RWPE2 (cell line): ENCODE measurements at regions not wholly inside any gene's neighbourhood (a gene's known extent, or its start where the extent isn't known, plus 50 kb on each side); places are given as distances from the start of the nearest gene placed in this dataset.

Source experiments
- ATAC-seq: fragments of 200-7000 bp; cut with Tn5 transposase; 3 replicates; pipeline ENCODE4 v1.9.1; 2021; ENCODE audit warnings: low read depth
- DNase-seq: peaks from one replicate; pipeline ENCODE4 v3.0.0-alpha.2; 2020; ENCODE audit warnings: low spot score
- H3K27ac ChIP-seq: fragments of 450-650 bp; 2 replicates; pipeline ENCODE4 v1.5.1; 2017; ENCODE audit warnings: mild to moderate bottlenecking; ENCODE audit not compliant: poor library complexity, severe bottlenecking
- H3K27me3 ChIP-seq: fragments of 250-450 bp; sonication (Bioruptor Pico); 2 replicates; pipeline ENCODE4 v1.5.1; 2021; ENCODE audit warnings: mild to moderate bottlenecking, moderate library complexity; ENCODE audit not compliant: insufficient read depth, poor library complexity, severe bottlenecking
- H3K36me3 ChIP-seq: fragments of 250-450 bp; sonication (Bioruptor Pico); 2 replicates; pipeline ENCODE4 v1.5.1; 2020; ENCODE audit warnings: low read depth, mild to moderate bottlenecking, moderate library complexity
- H3K4me1 ChIP-seq: fragments of 250-450 bp; sonication (Bioruptor Pico); 2 replicates; pipeline ENCODE4 v1.5.1; 2021; ENCODE audit warnings: mild to moderate bottlenecking, moderate library complexity; ENCODE audit not compliant: insufficient read depth, poor library complexity, severe bottlenecking
- H3K4me3 ChIP-seq: fragments of 250-450 bp; sonication (Bioruptor Pico); 2 replicates; pipeline ENCODE4 v1.5.1; 2021; ENCODE audit warnings: mild to moderate bottlenecking, moderate library complexity; ENCODE audit not compliant: severe bottlenecking
- H3K9me3 ChIP-seq: fragments of 250-450 bp; sonication (Bioruptor Pico); 2 replicates; pipeline ENCODE4 v1.5.1; 2021; ENCODE audit warnings: mild to moderate bottlenecking, moderate library complexity; ENCODE audit not compliant: severe bottlenecking
- TF ChIP-seq, protein P1 (sequence below): fragments of 450-650 bp; IDR thresholded peaks from one replicate; pipeline ENCODE4 v1.5.1; 2017; ENCODE audit warnings: mild to moderate bottlenecking, moderate library complexity; ENCODE audit not compliant: poor library complexity, severe bottlenecking

DNA sequence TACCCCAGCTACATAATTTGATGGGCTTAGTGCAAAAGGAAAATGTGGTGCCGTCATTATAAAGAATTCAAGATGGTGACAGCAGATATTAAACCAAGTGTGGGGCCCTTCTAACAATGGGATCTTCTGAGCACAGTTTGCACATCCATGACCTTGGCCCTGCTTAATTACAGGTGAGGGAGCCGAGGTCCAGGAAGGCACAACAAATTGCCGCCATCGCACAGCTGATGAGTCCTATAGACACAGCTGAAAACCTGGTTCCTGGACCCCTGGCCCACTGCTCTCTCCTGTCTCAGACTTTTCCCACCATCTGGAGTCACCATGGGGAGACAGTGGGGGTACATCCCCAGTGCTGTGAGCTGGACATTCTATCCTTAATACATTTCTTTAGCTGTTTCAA, 95.8 kb upstream of the MAP4K3 start:
- Histone ChIP-seq H3K9me3 (no peaks in the 10 kb centered on the region), H3K27ac (no peak overlapping the region), H3K27me3 (no peaks in the 10 kb centered on the region), H3K36me3 (no peaks in the 10 kb centered on the region), H3K4me3 (no peak overlapping the region), H3K4me1 (peaks cover 24% of the 10 kb centered on the region)
- TF ChIP-seq, protein P1, sequence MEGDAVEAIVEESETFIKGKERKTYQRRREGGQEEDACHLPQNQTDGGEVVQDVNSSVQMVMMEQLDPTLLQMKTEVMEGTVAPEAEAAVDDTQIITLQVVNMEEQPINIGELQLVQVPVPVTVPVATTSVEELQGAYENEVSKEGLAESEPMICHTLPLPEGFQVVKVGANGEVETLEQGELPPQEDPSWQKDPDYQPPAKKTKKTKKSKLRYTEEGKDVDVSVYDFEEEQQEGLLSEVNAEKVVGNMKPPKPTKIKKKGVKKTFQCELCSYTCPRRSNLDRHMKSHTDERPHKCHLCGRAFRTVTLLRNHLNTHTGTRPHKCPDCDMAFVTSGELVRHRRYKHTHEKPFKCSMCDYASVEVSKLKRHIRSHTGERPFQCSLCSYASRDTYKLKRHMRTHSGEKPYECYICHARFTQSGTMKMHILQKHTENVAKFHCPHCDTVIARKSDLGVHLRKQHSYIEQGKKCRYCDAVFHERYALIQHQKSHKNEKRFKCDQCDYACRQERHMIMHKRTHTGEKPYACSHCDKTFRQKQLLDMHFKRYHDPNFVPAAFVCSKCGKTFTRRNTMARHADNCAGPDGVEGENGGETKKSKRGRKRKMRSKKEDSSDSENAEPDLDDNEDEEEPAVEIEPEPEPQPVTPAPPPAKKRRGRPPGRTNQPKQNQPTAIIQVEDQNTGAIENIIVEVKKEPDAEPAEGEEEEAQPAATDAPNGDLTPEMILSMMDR: no peak
- no peak for ATAC-seq
- DNase-seq: no peak

DNA sequence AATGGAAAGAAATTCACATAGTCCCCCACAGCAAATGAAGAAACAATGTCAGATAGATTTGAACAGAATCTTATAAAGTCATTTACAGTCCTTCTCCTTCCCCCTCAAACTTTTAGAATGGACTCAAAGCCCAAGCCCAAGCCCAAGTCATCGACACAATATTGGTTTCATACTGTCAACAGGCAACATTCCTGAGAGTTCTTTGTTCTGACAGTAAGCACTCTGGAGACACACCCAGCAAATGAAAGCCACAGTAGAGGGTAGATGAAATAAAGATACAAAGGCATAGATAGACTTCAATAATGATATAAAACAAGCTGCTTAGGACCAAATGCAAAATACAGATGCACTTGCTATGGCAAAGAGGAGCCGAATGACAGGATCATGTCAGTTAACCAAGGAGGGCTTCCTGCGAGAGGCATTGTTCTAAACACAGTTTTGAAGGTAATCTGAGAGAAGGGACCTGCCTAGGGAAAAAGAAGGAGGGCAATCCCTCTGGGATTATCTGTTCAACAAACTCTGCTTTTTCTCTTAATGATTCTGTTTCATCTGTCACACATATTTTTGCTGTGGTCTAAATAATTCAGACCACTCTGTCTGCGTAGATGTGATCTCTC, 97.1 kb upstream of the MAP4K3 start:
- TF ChIP-seq, protein P1: no peak
- no peak for DNase-seq
- peaks cover 24% of the 10 kb centered on the region for H3K4me1 ChIP-seq

DNA sequence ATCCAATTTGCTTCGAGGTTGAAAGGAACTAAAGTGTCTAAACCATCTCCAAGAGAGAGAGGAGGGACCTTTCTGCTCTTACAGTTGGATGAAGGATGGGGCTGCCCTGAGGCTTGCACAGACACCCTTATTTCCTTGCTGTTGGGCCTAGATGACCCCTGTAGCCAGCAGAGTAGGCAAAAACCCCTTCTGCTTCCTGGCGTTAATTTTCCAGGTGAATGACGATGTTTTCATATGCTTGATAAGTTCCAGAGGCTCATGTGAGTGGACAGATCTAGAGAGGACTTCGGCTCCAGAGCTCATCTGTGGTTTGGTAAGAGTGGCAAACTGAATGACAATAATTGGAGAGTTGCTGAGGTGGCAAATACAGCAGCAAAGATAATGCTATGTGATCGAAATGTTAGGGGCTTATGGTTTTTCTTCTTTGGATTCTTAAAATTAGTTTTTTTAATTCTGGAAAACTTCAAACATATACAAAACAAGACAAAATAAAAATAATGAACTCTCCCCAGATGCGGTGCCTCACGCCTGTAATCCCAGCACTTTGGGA, 98.6 kb upstream of the MAP4K3 start:
- no peaks in the 10 kb centered on the region for H3K36me3 ChIP-seq
- DNase-seq (no peak), ATAC-seq (no peak)
- H3K27ac ChIP-seq: no peak overlapping the region
- TF ChIP-seq, protein P1: no peak
- H3K27me3 ChIP-seq: no peaks in the 10 kb centered on the region
- H3K9me3 ChIP-seq: no peaks in the 10 kb centered on the region
- no peak overlapping the region for H3K4me3 ChIP-seq
- peaks cover 16% of the 10 kb centered on the region for H3K4me1 ChIP-seq

More for the DNA sequence above, 97.1 kb upstream of the MAP4K3 start:
- ATAC-seq: peak; percentile 61; the same call in 2 of the 3 replicates
- H3K4me3 ChIP-seq: no peak overlapping the region
- H3K36me3 ChIP-seq: no peaks in the 10 kb centered on the region
- no peak overlapping the region for H3K27ac ChIP-seq
- H3K27me3 ChIP-seq: no peaks in the 10 kb centered on the region
- no peaks in the 10 kb centered on the region for H3K9me3 ChIP-seq

DNA sequence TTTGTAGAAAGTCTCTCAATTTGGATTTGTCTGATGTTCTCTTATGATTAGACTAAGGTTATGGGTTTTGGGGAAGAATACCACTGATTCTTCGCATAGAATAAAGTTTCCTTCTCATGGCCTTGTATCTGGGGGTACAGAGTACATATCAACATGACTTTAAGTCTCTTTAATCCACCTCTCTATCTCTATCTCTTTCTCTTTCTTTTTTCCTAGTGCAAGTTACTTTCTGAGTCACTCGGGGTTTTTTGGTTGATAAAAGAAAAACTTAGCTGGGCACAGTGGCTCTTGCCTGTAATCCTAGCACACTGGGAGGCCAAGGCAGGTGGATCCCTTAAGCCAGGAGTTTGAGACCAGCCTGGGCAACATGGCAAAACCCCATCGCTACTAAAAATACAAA, 100.1 kb upstream of the MAP4K3 start:
- TF ChIP-seq, protein P1: no peak
- ATAC-seq (no peak), DNase-seq (no peak)
- peaks cover 16% of the 10 kb centered on the region for H3K4me1 ChIP-seq
- H3K4me3 ChIP-seq: no peak overlapping the region
- H3K9me3 ChIP-seq: no peaks in the 10 kb centered on the region
- no peaks in the 10 kb centered on the region for H3K36me3 ChIP-seq
- no peak overlapping the region for H3K27ac ChIP-seq
- H3K27me3 ChIP-seq: no peaks in the 10 kb centered on the region

GRCh38 chr2:39538718-39539117, 101.6 kb upstream of the MAP4K3 start:
- TF ChIP-seq, protein P1: no peak
- no peaks in the 10 kb centered on the region for H3K9me3 ChIP-seq
- no peak overlapping the region for H3K27ac ChIP-seq
- H3K36me3 ChIP-seq: no peaks in the 10 kb centered on the region
- H3K27me3 ChIP-seq: no peaks in the 10 kb centered on the region
- H3K4me3 ChIP-seq: no peak overlapping the region
- H3K4me1 ChIP-seq: peaks cover 14% of the 10 kb centered on the region
- ATAC-seq: no peak
- no peak for DNase-seq
